H1 (cell line): ENCODE measurements at regions not wholly inside any gene's neighbourhood (a gene's known extent, or its start where the extent isn't known, plus 50 kb on each side); places are given as distances from the start of the nearest gene placed in this dataset.

Experiments
- EGR1 ChIP-seq: IDR thresholded peaks from 2 replicates; pipeline ENCODE4 v1.6.1; 2011; ENCODE audit warnings: low read depth, low read length, borderline replicate concordance
- GTF2F1 ChIP-seq: IDR thresholded peaks from 2 replicates; pipeline ENCODE4 v1.6.1; 2012; ENCODE audit warnings: low read depth, low read length, improper control_type of control experiment, borderline replicate concordance
- JUND ChIP-seq: IDR thresholded peaks from 2 replicates; pipeline ENCODE4 v1.6.1; 2011; ENCODE audit warnings: mild to moderate bottlenecking, improper control_type of control experiment, low read length
- NRF1 ChIP-seq: IDR thresholded peaks from 2 replicates; pipeline ENCODE4 v1.6.1; 2011; ENCODE audit warnings: mild to moderate bottlenecking, low read depth, low read length, improper control_type of control experiment
- SRF ChIP-seq: IDR thresholded peaks from 2 replicates; pipeline ENCODE4 v1.6.1; 2011; ENCODE audit warnings: mild to moderate bottlenecking, low read depth, low read length, moderate library complexity
- TAF1 ChIP-seq: IDR thresholded peaks from 2 replicates; pipeline ENCODE4 v1.6.1; 2011; ENCODE audit warnings: mild to moderate bottlenecking, low read depth, low read length

GRCh38 chr9:108802967-108803366 is 52.8 kb downstream of the ACTL7B start (continued):
- no peak for TF ChIP-seq NRF1
- no peak for TF ChIP-seq SRF
- TF ChIP-seq EGR1 = no peak
- TF ChIP-seq GTF2F1 = no peak
- no peak for TF ChIP-seq JUND
- TF ChIP-seq TAF1 = no peak
